HFF-Myc (cell line): ENCODE measurements at regions not wholly inside any gene's neighbourhood (a gene's known extent, or its start where the extent isn't known, plus 50 kb on each side); places are given as distances from the start of the nearest gene placed in this dataset.

ENCODE experiments used
- DNase-seq: peaks from one replicate; pipeline ENCODE4 v3.0.0-alpha.2; 2011; ENCODE audit warnings: low read depth; ENCODE audit errors: extremely low read depth
- H3K4me3 ChIP-seq: replicated peaks from 2 replicates; pipeline ENCODE4 v1.5.1; 2011; ENCODE audit warnings: low read depth, mild to moderate bottlenecking, control low read depth, low read length
- TF ChIP-seq, protein P1 (sequence below): IDR thresholded peaks from 2 replicates; pipeline ENCODE4 v1.5.1; 2012; ENCODE audit warnings: mild to moderate bottlenecking, low read depth, low read length, control low read depth; ENCODE audit errors: missing control alignments

DNA sequence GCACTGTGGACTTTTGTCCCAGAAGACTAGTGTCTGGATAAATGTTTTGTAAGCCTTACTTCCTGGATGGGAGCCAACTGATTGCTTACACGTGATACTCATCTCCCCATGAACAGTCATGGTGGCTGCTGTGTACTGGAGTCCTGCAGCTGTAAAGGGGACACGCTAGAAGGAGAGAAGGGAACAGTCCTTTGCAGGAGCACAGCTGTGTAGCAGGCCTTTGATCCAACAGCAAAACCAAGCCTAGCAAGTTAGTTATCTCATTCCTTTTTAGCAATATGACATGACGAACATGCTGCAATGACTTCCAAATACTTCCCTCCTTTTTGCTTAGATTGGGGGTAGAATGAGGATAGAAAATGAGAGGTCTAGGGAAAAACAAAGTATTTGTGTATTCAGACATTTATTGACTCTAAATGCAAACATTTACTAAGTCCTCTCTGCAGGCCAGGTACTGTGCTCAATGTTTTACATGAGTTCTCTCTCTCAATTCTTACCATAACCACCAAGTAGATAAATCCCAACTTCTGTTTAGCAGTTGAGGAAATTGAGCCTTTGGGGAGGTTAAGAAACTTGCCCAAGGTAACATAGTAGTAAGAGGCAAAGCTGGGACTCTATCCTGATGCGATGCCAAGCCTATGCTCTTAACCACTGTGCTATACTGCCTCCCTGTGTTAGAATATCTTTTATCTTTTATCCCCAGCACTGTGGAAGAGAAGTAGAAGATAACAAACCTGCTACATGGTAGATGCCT, 55.4 kb upstream of the CD28 start:
- DNase-seq = no peak
- H3K4me3 ChIP-seq = no peak overlapping the region
- TF ChIP-seq, protein P1, sequence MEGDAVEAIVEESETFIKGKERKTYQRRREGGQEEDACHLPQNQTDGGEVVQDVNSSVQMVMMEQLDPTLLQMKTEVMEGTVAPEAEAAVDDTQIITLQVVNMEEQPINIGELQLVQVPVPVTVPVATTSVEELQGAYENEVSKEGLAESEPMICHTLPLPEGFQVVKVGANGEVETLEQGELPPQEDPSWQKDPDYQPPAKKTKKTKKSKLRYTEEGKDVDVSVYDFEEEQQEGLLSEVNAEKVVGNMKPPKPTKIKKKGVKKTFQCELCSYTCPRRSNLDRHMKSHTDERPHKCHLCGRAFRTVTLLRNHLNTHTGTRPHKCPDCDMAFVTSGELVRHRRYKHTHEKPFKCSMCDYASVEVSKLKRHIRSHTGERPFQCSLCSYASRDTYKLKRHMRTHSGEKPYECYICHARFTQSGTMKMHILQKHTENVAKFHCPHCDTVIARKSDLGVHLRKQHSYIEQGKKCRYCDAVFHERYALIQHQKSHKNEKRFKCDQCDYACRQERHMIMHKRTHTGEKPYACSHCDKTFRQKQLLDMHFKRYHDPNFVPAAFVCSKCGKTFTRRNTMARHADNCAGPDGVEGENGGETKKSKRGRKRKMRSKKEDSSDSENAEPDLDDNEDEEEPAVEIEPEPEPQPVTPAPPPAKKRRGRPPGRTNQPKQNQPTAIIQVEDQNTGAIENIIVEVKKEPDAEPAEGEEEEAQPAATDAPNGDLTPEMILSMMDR = peak; percentile 28

DNA sequence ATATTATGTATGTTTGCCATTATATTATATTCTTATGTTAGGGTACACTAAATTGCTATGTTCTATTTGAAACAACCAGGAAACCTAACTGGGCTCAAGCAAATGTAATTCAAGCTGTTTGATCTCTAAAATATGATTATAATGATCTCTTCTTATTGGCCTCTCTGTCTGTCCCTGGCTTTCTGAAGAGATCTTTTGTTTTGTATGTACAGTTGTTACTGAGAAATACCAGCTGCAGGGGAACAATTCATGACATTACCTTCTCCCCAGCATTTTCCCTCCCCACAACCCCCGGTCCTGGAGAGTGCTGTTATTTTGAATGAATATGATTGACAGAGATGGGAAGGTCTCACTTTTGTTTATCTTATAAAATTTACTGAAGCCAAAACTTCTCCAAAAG, 54.8 kb upstream of the CD28 start:
- TF ChIP-seq, protein P1 = no peak
- no peak for DNase-seq
- no peak overlapping the region for H3K4me3 ChIP-seq

DNA sequence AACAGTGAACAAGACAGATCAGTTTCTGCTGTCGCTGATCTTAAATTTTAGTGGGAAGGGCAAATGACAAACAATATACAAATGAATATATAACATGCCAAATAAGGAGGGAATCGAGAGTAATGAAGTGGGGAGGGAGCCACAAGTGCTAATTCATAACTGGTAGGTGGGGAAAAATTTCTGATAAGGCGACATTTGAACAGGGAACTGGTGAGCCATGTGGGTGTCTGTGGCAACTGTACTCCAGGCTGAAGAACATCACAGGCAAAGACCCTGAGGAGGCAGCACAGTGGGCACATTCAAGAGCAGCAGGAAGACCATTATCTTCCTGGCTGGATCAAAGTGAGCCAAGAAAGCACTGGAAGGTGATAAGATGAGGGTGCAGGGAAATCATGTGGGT, 51.6 kb upstream of the CD28 start:
- no peak for DNase-seq
- no peak overlapping the region for H3K4me3 ChIP-seq
- TF ChIP-seq, protein P1 = no peak

DNA sequence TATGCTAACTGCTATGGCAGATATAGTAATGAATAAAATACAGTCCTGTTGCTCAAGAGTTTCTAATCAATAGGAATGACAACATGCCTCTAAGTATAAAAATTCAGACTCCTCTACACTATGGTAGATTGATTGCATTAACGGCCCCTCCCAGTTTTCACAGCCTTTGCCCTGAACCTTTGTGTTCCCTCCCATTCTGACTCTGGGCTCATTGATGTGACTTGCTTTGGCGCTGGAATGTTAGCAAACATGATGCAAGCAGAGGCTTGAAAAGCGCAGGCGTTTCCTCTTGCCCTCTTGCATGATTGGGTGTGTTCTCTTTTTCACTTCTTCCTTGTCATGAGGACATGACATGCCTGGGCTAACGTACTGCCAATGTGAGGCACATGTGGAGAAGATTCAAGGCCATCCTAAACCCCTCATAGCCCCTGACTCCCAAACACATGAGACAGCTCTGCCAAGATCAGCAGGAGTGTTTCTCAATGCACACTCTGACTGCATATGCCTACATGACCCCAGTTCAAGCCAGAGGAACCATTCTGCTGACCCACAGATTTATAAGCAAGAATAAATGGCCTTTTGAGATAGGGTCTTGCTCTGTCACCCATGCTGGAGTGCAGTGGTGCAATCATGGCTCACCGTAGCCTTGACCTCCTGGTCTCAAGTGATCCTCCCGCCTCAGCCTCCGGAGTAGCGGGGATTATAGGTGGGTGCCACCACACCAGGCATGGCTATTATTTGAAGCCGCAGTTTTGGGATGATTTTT, 49.7 kb upstream of the CD28 start:
- DNase-seq = no peak
- H3K4me3 ChIP-seq = no peak overlapping the region
- TF ChIP-seq, protein P1 = no peak
